CD14-positive monocyte (primary cell): ENCODE measurements at regions not wholly inside any gene's neighbourhood (a gene's known extent, or its start where the extent isn't known, plus 50 kb on each side); places are given as distances from the start of the nearest gene placed in this dataset.

Source experiments
- DNase-seq, 3 donors: peaks; one replicate each; pipeline ENCODE4 v3.0.0-alpha.2; 2011 to 2022
- H2AFZ ChIP-seq: 2 replicates; pipeline ENCODE4 v1.6.0; 2012; ENCODE audit warnings: mild to moderate bottlenecking, low read depth, low read length, inconsistent platforms; ENCODE audit not compliant: insufficient read depth, poor library complexity, severe bottlenecking
- H3K27ac ChIP-seq, 2 donors: 1 replicate in 1 of 2; 2 replicates in 1 of 2; pipeline ENCODE4 v1.5.1; 2012 to 2013; ENCODE audit warnings: low read length in 2 of 2, control low read depth in 1 of 2, inconsistent platforms in 1 of 2, low read depth in 1 of 2, mild to moderate bottlenecking in 1 of 2
- H3K27me3 ChIP-seq, 2 donors: one replicate each; pipeline versions ENCODE4 v1.6.0 to v1.6.1; 2011 to 2013; ENCODE audit warnings: low read length in 2 of 2; ENCODE audit not compliant: control insufficient read depth in 2 of 2, insufficient read depth in 2 of 2
- H3K36me3 ChIP-seq, 2 donors: replicated peaks in 1 of 2; 1 replicate in 1 of 2; 2 replicates in 1 of 2; pipeline versions ENCODE4 v1.5.1 to v1.6.1; 2012 to 2013; ENCODE audit warnings: low read length in 2 of 2, control low read depth in 1 of 2, inconsistent platforms in 1 of 2, mild to moderate bottlenecking in 1 of 2; ENCODE audit not compliant: insufficient read depth in 2 of 2, control insufficient read depth in 1 of 2
- H3K4me1 ChIP-seq, 2 donors: 1 replicate in 1 of 2; 2 replicates in 1 of 2; pipeline versions ENCODE4 v1.5.1 to v1.6.1; 2012 to 2013; ENCODE audit warnings: low read length in 2 of 2, control low read depth in 1 of 2, inconsistent platforms in 1 of 2, mild to moderate bottlenecking in 1 of 2, moderate library complexity in 1 of 2; ENCODE audit not compliant: insufficient read depth in 2 of 2, control insufficient read depth in 1 of 2
- H3K4me2 ChIP-seq: replicated peaks from 2 replicates; pipeline ENCODE3; 2012; ENCODE audit warnings: low read length, moderate library complexity, mild to moderate bottlenecking; ENCODE audit not compliant: poor library complexity, severe bottlenecking; ENCODE audit errors: extremely low read depth
- H3K4me3 ChIP-seq, 3 experiments: fragments of 200-600 bp in 1 of 3; sonication (generic) in 1 of 3; replicated peaks in 1 of 3; 1 replicate in 2 of 3; 2 replicates in 1 of 3; pipeline ENCODE4 v1.5.1; 2011 to 2013; ENCODE audit warnings: low read length in 3 of 3, mild to moderate bottlenecking in 3 of 3, control low read depth in 2 of 3, low read depth in 2 of 3, inconsistent platforms in 1 of 3, moderate library complexity in 1 of 3
- H3K79me2 ChIP-seq: 2 replicates; pipeline ENCODE4 v1.6.0; 2012; ENCODE audit warnings: mild to moderate bottlenecking, control low read depth, inconsistent platforms, low read length, moderate library complexity; ENCODE audit not compliant: insufficient read depth
- H3K9ac ChIP-seq: 2 replicates; pipeline ENCODE4 v1.6.0; 2017; ENCODE audit warnings: low read length, mild to moderate bottlenecking; ENCODE audit not compliant: insufficient read depth, poor library complexity, severe bottlenecking
- H3K9me3 ChIP-seq, 2 donors: replicated peaks in 1 of 2; 1 replicate in 1 of 2; 2 replicates in 1 of 2; pipeline versions ENCODE4 v1.5.1 to v1.6.1; 2012 to 2013; ENCODE audit warnings: low read length in 2 of 2, control low read depth in 1 of 2; ENCODE audit not compliant: control insufficient read depth in 1 of 2, insufficient read depth in 1 of 2
- H4K20me1 ChIP-seq: 2 replicates; pipeline ENCODE4 v1.6.0; 2012; ENCODE audit warnings: mild to moderate bottlenecking, low read length, control low read depth, moderate library complexity; ENCODE audit not compliant: insufficient read depth
- H3K27ac Mint-ChIP-seq, 7 donors: one replicate each; pipeline ENCODE4 v1.8.0; 2020; ENCODE audit warnings: mild to moderate bottlenecking in 7 of 7, mixed read lengths in 7 of 7, moderate library complexity in 6 of 7, inconsistent platforms in 2 of 7
- H3K27me3 Mint-ChIP-seq, 3 donors: one replicate each; pipeline ENCODE4 v1.8.0; 2021 to 2022; ENCODE audit warnings: low read depth in 3 of 3, mild to moderate bottlenecking in 3 of 3, mixed read lengths in 3 of 3, moderate library complexity in 3 of 3, inconsistent platforms in 1 of 3
- H3K36me3 Mint-ChIP-seq, 2 donors: one replicate each; pipeline ENCODE4 v1.8.0; 2020; ENCODE audit warnings: mixed read lengths in 2 of 2, inconsistent platforms in 1 of 2, mild to moderate bottlenecking in 1 of 2
- H3K4me1 Mint-ChIP-seq: one replicate; pipeline ENCODE4 v1.8.0; 2020; ENCODE audit warnings: mild to moderate bottlenecking, mixed read lengths
- H3K4me3 Mint-ChIP-seq, 2 donors: one replicate each; pipeline ENCODE4 v1.8.0; 2020; ENCODE audit warnings: mild to moderate bottlenecking in 2 of 2, mixed read lengths in 2 of 2, moderate library complexity in 1 of 2
- H3K9me3 Mint-ChIP-seq, 7 donors: one replicate each; pipeline ENCODE4 v1.8.0; 2020 to 2022; ENCODE audit warnings: mixed read lengths in 7 of 7, mild to moderate bottlenecking in 6 of 7, moderate library complexity in 6 of 7, inconsistent platforms in 2 of 7
- WGBS: methylation state at CpG from one replicate; pipeline ENCODE4 v1.1.5; 2013; ENCODE audit warnings: missing lambda C conversion rate; ENCODE audit not compliant: insufficient coverage; 5-methylcytosine and 5-hydroxymethylcytosine counted together
- intact Hi-C, 2 donors: fragments of 100-400 bp; cut with micrococcal nuclease; formaldehyde crosslinking; loops; one replicate each; pipeline versions ENCODE4 v1.15.0 to v1.15.1; 2023
- TF ChIP-seq, protein P1 (sequence below): fragments of 200-600 bp; IDR thresholded peaks from one replicate; pipeline ENCODE4 v1.8.0; 2022; ENCODE audit warnings: antibody characterized with exemption, mild to moderate bottlenecking

DNA sequence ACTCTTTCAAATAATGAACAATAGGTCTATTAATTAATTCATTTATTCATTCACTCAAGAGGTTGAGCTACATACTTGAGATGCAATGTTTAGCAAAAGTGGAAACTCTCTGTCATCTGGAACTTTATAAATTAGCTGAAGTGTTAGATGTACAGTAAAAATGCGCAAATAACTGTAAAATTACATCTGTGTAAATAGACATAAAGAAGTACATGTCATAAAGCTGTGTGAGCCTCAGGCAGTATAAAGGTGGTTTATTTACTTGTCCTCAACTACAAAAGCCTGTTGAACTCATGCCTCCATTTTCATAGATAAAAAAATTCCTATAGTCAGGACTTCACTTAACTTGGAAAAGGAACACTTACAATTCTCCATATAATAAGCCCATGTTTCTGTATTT lies 343.1 kb downstream of the CDH11 start:
- H3K9me3 Mint-ChIP-seq, result peaks cover 0 to 3% (median 0%) of the 10 kb centered on the region in 7 donors
- no CpG with 5 or more reads among the region's 1 CpG for WGBS
- Histone ChIP-seq H2AFZ (no peak overlapping the region), H3K9me3 (no peaks in the 10 kb centered on the region), H3K36me3 (no peaks in the 10 kb centered on the region), H4K20me1 (no peaks in the 10 kb centered on the region), H3K4me2 (no peak overlapping the region), H3K4me3 (no peak overlapping the region), H3K79me2 (no peaks in the 10 kb centered on the region), H3K27ac (no peak overlapping the region), H3K4me1 (no peaks in the 10 kb centered on the region), H3K9ac (no peak overlapping the region), H3K27me3 (no peaks in the 10 kb centered on the region)
- intact Hi-C loops, result no loop called here
- peaks cover 0 to 2% (median 0%) of the 10 kb centered on the region in 3 donors for H3K27me3 Mint-ChIP-seq
- H3K27ac Mint-ChIP-seq, result no peak overlapping the region
- no peaks in the 10 kb centered on the region for H3K36me3 Mint-ChIP-seq
- TF ChIP-seq, protein P1, sequence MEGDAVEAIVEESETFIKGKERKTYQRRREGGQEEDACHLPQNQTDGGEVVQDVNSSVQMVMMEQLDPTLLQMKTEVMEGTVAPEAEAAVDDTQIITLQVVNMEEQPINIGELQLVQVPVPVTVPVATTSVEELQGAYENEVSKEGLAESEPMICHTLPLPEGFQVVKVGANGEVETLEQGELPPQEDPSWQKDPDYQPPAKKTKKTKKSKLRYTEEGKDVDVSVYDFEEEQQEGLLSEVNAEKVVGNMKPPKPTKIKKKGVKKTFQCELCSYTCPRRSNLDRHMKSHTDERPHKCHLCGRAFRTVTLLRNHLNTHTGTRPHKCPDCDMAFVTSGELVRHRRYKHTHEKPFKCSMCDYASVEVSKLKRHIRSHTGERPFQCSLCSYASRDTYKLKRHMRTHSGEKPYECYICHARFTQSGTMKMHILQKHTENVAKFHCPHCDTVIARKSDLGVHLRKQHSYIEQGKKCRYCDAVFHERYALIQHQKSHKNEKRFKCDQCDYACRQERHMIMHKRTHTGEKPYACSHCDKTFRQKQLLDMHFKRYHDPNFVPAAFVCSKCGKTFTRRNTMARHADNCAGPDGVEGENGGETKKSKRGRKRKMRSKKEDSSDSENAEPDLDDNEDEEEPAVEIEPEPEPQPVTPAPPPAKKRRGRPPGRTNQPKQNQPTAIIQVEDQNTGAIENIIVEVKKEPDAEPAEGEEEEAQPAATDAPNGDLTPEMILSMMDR, result no peak
- no peak for DNase-seq
- no peaks in the 10 kb centered on the region for H3K4me1 Mint-ChIP-seq
- H3K4me3 Mint-ChIP-seq, result no peak overlapping the region

DNA sequence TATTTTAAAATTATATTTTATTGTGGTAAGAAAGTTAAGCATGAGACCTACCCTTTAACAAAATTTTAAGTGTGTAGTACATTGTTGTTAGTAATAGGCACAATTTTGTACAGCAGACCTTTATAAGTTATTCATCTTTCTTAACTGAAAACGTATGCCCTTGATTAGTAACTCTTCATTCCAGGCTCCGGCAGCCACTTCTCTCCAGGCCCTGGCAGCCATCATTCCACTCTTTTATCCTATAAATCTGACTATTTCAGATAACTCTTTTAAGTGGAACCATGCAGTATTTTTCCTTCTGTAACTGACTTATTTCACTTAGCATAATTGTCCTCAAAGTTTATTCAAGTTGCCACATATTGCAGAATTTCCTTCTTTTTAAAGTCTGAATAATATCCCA lies 348.2 kb downstream of the CDH11 start:
- intact Hi-C loops, result no loop called here
- Histone ChIP-seq H3K4me2 (no peak overlapping the region), H3K36me3 (no peaks in the 10 kb centered on the region), H3K79me2 (no peaks in the 10 kb centered on the region), H4K20me1 (no peaks in the 10 kb centered on the region), H3K9ac (no peak overlapping the region), H3K27me3 (no peaks in the 10 kb centered on the region), H3K9me3 (peaks cover 0 to 19% of the 10 kb centered on the region in 2 donors), H3K27ac (no peak overlapping the region), H3K4me3 (no peak overlapping the region), H2AFZ (no peak overlapping the region), H3K4me1 (no peaks in the 10 kb centered on the region)
- H3K27me3 Mint-ChIP-seq, result peaks cover 0 to 3% (median 0%) of the 10 kb centered on the region in 3 donors
- 94% methylated on average over 2 of the region's 2 CpGs for WGBS
- peaks cover 0 to 3% (median 2%) of the 10 kb centered on the region in 7 donors for H3K9me3 Mint-ChIP-seq
- H3K4me1 Mint-ChIP-seq, result no peaks in the 10 kb centered on the region
- H3K36me3 Mint-ChIP-seq, result no peaks in the 10 kb centered on the region
- no peak overlapping the region for H3K4me3 Mint-ChIP-seq
- DNase-seq, result no peak
- H3K27ac Mint-ChIP-seq, result no peak overlapping the region
- TF ChIP-seq, protein P1, result no peak
